Fibroblast of pulmonary artery (primary cell): ENCODE measurements at regions not wholly inside any gene's neighbourhood (a gene's known extent, or its start where the extent isn't known, plus 50 kb on each side); places are given as distances from the start of the nearest gene placed in this dataset.

Experiments
- DNase-seq: peaks from one replicate; pipeline ENCODE4 v3.0.0-alpha.2; 2010; ENCODE audit warnings: low read depth
- H3K4me3 ChIP-seq: replicated peaks from 2 replicates; pipeline ENCODE4 v1.5.1; 2011; ENCODE audit warnings: low read depth, mild to moderate bottlenecking, control low read depth, low read length, moderate library complexity
- CTCF ChIP-seq: IDR thresholded peaks from 2 replicates; pipeline ENCODE4 v1.5.1; 2011; ENCODE audit warnings: mild to moderate bottlenecking, control low read depth, low read length, inconsistent platforms; ENCODE audit errors: missing control alignments

- DNase-seq = no peak
- TF ChIP-seq CTCF = no peak
- no peak overlapping the region for H3K4me3 ChIP-seq
These were observed 207.7 kb downstream of the BCAT1 start for GRCh38 chr12:24741216-24741615.

GRCh38 chr12:24739106-24739779 lies 209.7 kb downstream of the BCAT1 start:
- H3K4me3 ChIP-seq = no peak overlapping the region
- TF ChIP-seq CTCF = no peak
- DNase-seq = no peak

GRCh38 chr12:24738441-24738840 lies 210.5 kb downstream of the BCAT1 start:
- TF ChIP-seq CTCF = no peak
- DNase-seq = no peak
- no peak overlapping the region for H3K4me3 ChIP-seq

- H3K4me3 ChIP-seq = no peak overlapping the region
- no peak for DNase-seq
- TF ChIP-seq CTCF = no peak
These were observed 217.3 kb downstream of the BCAT1 start for GRCh38 chr12:24731596-24731995.

GRCh38 chr12:24730489-24730896 lies 218.4 kb downstream of the BCAT1 start:
- TF ChIP-seq CTCF = no peak
- no peak for DNase-seq
- no peak overlapping the region for H3K4me3 ChIP-seq

GRCh38 chr12:24728826-24729225 lies 220.1 kb downstream of the BCAT1 start:
- no peak for TF ChIP-seq CTCF
- no peak overlapping the region for H3K4me3 ChIP-seq
- no peak for DNase-seq

GRCh38 chr12:24728366-24728765 lies 220.5 kb downstream of the BCAT1 start:
- DNase-seq = peak; percentile 60
- peak; percentile 63 for TF ChIP-seq CTCF
- no peak overlapping the region for H3K4me3 ChIP-seq
